ENCODE measurements at regions not wholly inside any gene's neighbourhood (a gene's known extent, or its start where the extent isn't known, plus 50 kb on each side); places are given as distances from the start of the nearest gene placed in this dataset.

DNA sequence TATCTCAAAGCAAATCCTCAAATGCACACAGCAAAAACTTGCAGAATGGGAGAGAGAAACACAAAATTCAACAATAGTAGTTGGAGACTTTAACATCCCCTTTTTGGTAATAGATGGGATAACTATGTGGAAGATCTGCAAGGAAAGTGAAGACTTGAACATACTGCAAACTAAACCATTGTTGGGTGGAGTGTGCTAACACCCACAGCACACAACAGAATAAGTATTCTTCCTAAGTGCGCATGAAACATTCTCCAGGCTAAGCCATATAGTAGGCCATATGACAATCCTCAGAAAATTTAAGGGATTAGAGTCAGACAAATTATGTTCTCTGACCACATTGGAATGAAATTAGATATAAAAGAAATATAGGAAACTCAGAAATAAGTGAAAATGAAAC is 230.6 kb downstream of the FBXO15 start:
- Mint-ChIP-seq H3K4me3 (no peak overlapping the region), H3K36me3 (ENCODE audit: low read depth) (no peaks in the 10 kb centered on the region), H3K4me1 (no peaks in the 10 kb centered on the region), H3K27me3 (ENCODE audit: insufficient read depth) (no peaks in the 10 kb centered on the region), H3K27ac (no peak overlapping the region), H3K9me3 (no peaks in the 10 kb centered on the region)
- Histone ChIP-seq H3K9ac (ENCODE audit: extremely low read depth, low read length, poor library complexity, severe bottlenecking) (no peak overlapping the region), H3K9me3 (ENCODE audit: control insufficient read depth, low read length) (no peaks in the 10 kb centered on the region), H3K4me3 (ENCODE audit: low read length) (no peak overlapping the region), H3K4me1 (ENCODE audit: control insufficient read depth, insufficient read depth, low read length) (no peaks in the 10 kb centered on the region), H3K27ac (ENCODE audit: low read depth, low read length) (no peak overlapping the region), H3K27me3 (ENCODE audit: control insufficient read depth, insufficient read depth, low read length, poor library complexity, severe bottlenecking) (no peaks in the 10 kb centered on the region), H3K36me3 (ENCODE audit: control insufficient read depth, insufficient read depth, low read length) (no peaks in the 10 kb centered on the region)
- WGBS, 2 experiments (ENCODE audit: insufficient coverage in 1 of 2, insufficient read length in 1 of 2), result 86 to 100% methylated on average over 1 of the region's 1 CpG
- TF ChIP-seq, protein P1, sequence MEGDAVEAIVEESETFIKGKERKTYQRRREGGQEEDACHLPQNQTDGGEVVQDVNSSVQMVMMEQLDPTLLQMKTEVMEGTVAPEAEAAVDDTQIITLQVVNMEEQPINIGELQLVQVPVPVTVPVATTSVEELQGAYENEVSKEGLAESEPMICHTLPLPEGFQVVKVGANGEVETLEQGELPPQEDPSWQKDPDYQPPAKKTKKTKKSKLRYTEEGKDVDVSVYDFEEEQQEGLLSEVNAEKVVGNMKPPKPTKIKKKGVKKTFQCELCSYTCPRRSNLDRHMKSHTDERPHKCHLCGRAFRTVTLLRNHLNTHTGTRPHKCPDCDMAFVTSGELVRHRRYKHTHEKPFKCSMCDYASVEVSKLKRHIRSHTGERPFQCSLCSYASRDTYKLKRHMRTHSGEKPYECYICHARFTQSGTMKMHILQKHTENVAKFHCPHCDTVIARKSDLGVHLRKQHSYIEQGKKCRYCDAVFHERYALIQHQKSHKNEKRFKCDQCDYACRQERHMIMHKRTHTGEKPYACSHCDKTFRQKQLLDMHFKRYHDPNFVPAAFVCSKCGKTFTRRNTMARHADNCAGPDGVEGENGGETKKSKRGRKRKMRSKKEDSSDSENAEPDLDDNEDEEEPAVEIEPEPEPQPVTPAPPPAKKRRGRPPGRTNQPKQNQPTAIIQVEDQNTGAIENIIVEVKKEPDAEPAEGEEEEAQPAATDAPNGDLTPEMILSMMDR (conservative IDR thresholded peaks at IDR 0.05), result no peak
- DNase-seq, result no peak

DNA sequence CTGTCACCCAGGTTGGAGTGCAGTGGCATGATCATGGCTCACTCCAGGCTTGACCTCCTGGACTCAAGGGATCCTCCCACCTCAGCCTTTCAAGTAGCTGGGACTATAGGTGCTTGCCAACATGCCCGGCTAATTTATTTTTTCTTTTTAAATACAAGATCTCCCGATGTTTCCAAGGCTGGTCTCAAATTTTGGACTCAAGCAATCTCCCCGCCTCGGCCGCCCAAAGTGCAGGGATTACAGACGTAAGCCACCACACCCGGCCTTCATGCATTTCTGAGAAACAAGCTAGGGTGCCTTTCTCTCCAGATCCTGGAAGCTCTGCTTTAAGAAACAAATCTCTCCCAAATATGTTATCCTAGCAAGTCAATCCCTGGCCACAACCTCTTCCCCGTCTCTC is 234.1 kb downstream of the FBXO15 start:
- H3K4me3 ChIP-seq (ENCODE audit: low read length), result no peak overlapping the region
- no peaks in the 10 kb centered on the region for H3K4me1 ChIP-seq (ENCODE audit: control insufficient read depth, insufficient read depth, low read length)
- no peaks in the 10 kb centered on the region for H3K4me1 Mint-ChIP-seq
- no peaks in the 10 kb centered on the region for H3K9me3 Mint-ChIP-seq
- no peaks in the 10 kb centered on the region for H3K36me3 Mint-ChIP-seq (ENCODE audit: low read depth)
- no peaks in the 10 kb centered on the region for H3K27me3 ChIP-seq (ENCODE audit: control insufficient read depth, insufficient read depth, low read length, poor library complexity, severe bottlenecking)
- no peak overlapping the region for H3K9ac ChIP-seq (ENCODE audit: extremely low read depth, low read length, poor library complexity, severe bottlenecking)
- no peaks in the 10 kb centered on the region for H3K27me3 Mint-ChIP-seq (ENCODE audit: insufficient read depth)
- 85 to 88% methylated on average over 8 of the region's 8 CpGs for WGBS, 2 experiments (ENCODE audit: insufficient coverage in 1 of 2, insufficient read length in 1 of 2)
- H3K36me3 ChIP-seq (ENCODE audit: control insufficient read depth, insufficient read depth, low read length), result no peaks in the 10 kb centered on the region
- TF ChIP-seq, protein P1 (conservative IDR thresholded peaks at IDR 0.05), result no peak
- H3K27ac Mint-ChIP-seq, result no peak overlapping the region
- no peak overlapping the region for H3K27ac ChIP-seq (ENCODE audit: low read depth, low read length)
- no peak for DNase-seq
- no peak overlapping the region for H3K4me3 Mint-ChIP-seq
- H3K9me3 ChIP-seq (ENCODE audit: control insufficient read depth, low read length), result no peaks in the 10 kb centered on the region

DNA sequence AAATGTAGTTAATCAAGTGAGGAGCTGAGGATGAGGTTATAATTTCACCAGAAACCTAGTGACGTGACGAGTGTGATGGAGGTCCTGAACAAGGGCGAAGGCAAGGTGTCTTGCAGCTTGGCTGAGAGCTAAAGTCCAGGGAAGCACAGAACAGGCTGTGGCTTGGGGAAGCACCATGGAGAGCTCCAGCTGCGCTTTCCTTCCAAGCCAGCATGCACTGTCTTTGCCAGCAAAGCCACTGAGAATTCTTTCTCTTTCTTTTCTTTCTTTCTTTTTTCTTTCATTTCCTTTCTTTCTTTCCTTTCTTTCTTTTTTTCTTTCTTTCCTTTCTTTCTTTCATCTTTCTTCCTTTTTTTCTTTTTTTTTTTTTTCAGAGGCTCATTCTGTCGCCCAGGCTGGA is 239.3 kb downstream of the FBXO15 start:
- H3K9ac ChIP-seq (ENCODE audit: extremely low read depth, low read length, poor library complexity, severe bottlenecking), result no peak overlapping the region
- no peak overlapping the region for H3K27ac ChIP-seq (ENCODE audit: low read depth, low read length)
- no peaks in the 10 kb centered on the region for H3K27me3 ChIP-seq (ENCODE audit: control insufficient read depth, insufficient read depth, low read length, poor library complexity, severe bottlenecking)
- Mint-ChIP-seq H3K4me3 (no peak overlapping the region), H3K4me1 (no peaks in the 10 kb centered on the region), H3K27me3 (ENCODE audit: insufficient read depth) (peaks cover 6% of the 10 kb centered on the region), H3K27ac (no peak overlapping the region), H3K9me3 (no peaks in the 10 kb centered on the region), H3K36me3 (ENCODE audit: low read depth) (no peaks in the 10 kb centered on the region)
- peak; percentile 86 for DNase-seq
- TF ChIP-seq, protein P1 (conservative IDR thresholded peaks at IDR 0.05), result no peak
- H3K9me3 ChIP-seq (ENCODE audit: control insufficient read depth, low read length), result no peaks in the 10 kb centered on the region
- H3K4me3 ChIP-seq (ENCODE audit: low read length), result no peak overlapping the region
- H3K36me3 ChIP-seq (ENCODE audit: control insufficient read depth, insufficient read depth, low read length), result no peaks in the 10 kb centered on the region
- no peaks in the 10 kb centered on the region for H3K4me1 ChIP-seq (ENCODE audit: control insufficient read depth, insufficient read depth, low read length)
- WGBS, 2 experiments (ENCODE audit: insufficient coverage in 1 of 2, insufficient read length in 1 of 2), result 63 to 67% methylated on average over 5 of the region's 5 CpGs
